ENCODE measurements at regions not wholly inside any gene's neighbourhood (a gene's known extent, or its start where the extent isn't known, plus 50 kb on each side); places are given as distances from the start of the nearest gene placed in this dataset.
A peak's percentile ranks its signal among the peaks of the same experiment; 100 is the strongest.

DNA sequence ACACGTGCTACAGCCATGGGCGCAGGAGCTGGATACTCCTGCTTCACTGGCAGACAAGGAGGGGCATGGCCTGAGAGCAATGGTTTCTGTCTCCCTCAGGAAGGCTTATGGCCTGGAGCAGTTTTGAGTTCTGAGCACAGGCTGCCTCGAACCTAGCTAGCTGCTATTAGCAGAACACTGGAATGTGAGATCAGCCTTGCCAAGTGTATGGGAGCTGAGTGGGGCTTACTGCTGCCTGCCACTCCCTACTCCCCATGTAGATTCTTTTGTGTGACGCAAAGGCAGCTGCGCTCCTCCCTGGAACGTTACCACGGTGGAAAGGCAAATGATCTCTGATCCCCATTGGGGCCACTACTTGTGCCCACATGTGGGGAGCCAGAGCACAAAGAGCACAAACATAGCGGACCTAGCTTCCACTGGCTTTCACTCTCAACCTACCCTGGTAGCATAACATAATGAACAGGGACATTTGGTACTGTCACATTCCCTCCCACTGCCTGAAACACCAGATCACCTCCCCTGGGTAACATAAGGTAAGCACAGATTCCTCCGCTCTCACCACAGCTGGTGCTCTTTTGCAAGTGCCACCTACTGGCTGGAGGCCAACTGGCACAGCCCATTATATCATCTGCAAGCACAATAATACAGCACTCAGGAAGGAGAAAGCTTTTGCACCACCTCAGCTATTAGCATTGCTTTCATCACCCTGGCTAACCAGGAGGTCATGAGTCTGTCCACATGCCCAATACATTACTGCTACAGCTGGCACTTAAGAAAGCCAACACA lies 84.6 kb upstream of the GUCY1A2 start:
- 39 to 54% methylated on average over 9 of the region's 9 CpGs for WGBS, 2 experiments (ENCODE audit: low coverage in 1 of 2, low lambda C conversion rate in 2 of 2, missing lambda C conversion rate in 2 of 2)
- H3K4me3 ChIP-seq, result no peak overlapping the region
- H3K9me2 ChIP-seq (ENCODE audit: insufficient read depth), result no peaks in the 10 kb centered on the region
- H3K27me3 ChIP-seq (replicated peaks; ENCODE audit: insufficient read depth), result no peaks in the 10 kb centered on the region
- H4K20me1 ChIP-seq (ENCODE audit: insufficient read depth), result no peaks in the 10 kb centered on the region
- no peak overlapping the region for H3K9ac ChIP-seq
- no peaks in the 10 kb centered on the region for H3K4me1 ChIP-seq (ENCODE audit: insufficient read depth)
- no peaks in the 10 kb centered on the region for H3K36me3 ChIP-seq (ENCODE audit: low read depth)
- in situ Hi-C loops (cut with MboI), result no loop called here
- no peak for DNase-seq
- TF ChIP-seq EZH2phosphoT487 (IDR thresholded peaks at IDR 0.05; ENCODE audit: insufficient read depth, low read depth) (no peak), EZH2 (IDR thresholded peaks at IDR 0.05; ENCODE audit: insufficient read depth, poor library complexity, severe bottlenecking) (no peak)
- H3K79me2 ChIP-seq (ENCODE audit: insufficient read depth), result no peaks in the 10 kb centered on the region
- H3K27ac ChIP-seq, result no peak overlapping the region
- H3F3A ChIP-seq (ENCODE audit: insufficient read depth), result no peaks in the 10 kb centered on the region
- no peaks in the 10 kb centered on the region for H3K9me3 ChIP-seq (ENCODE audit: low read depth)
- no peak overlapping the region for H3K4me2 ChIP-seq (ENCODE audit: unreplicated experiment)
- no peak overlapping the region for H2AFZ ChIP-seq

DNA sequence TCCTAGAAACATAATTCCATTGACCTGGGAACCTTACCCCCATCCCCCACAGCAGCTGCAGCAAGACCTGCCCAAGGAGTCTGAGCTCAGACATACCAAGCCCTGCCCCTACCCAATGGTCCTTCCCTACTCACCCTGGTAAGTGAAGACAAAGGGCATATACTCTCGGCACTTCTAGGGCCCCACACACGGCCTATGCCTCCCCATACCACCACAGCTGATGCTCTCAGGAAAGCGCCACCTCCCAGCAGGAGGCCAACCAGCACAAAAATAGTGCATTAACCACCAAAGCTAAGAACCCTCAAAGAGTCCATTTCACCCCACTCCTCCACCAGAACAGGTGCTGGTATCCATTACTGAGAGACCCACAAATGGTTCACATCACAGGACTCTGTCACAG lies 74.4 kb upstream of the GUCY1A2 start:
- Histone ChIP-seq H3K9ac (no peak overlapping the region), H3K4me3 (no peak overlapping the region), H4K20me1 (ENCODE audit: insufficient read depth) (no peaks in the 10 kb centered on the region), H3K4me2 (ENCODE audit: unreplicated experiment) (no peak overlapping the region), H3K9me3 (ENCODE audit: low read depth) (no peaks in the 10 kb centered on the region), H3K36me3 (ENCODE audit: low read depth) (no peaks in the 10 kb centered on the region), H3K27me3 (replicated peaks; ENCODE audit: insufficient read depth) (no peaks in the 10 kb centered on the region), H3K27ac (no peak overlapping the region), H3F3A (ENCODE audit: insufficient read depth) (no peaks in the 10 kb centered on the region), H3K79me2 (ENCODE audit: insufficient read depth) (no peaks in the 10 kb centered on the region), H3K9me2 (ENCODE audit: insufficient read depth) (no peaks in the 10 kb centered on the region), H2AFZ (no peak overlapping the region), H3K4me1 (ENCODE audit: insufficient read depth) (no peaks in the 10 kb centered on the region)
- no peak for DNase-seq
- TF ChIP-seq EZH2 (IDR thresholded peaks at IDR 0.05; ENCODE audit: insufficient read depth, poor library complexity, severe bottlenecking) (no peak), EZH2phosphoT487 (IDR thresholded peaks at IDR 0.05; ENCODE audit: insufficient read depth, low read depth) (no peak)
- in situ Hi-C loops (cut with MboI), result no loop called here
- 21 to 26% methylated on average over 3 of the region's 3 CpGs for WGBS, 2 experiments (ENCODE audit: low coverage in 1 of 2, low lambda C conversion rate in 2 of 2, missing lambda C conversion rate in 2 of 2)

DNA sequence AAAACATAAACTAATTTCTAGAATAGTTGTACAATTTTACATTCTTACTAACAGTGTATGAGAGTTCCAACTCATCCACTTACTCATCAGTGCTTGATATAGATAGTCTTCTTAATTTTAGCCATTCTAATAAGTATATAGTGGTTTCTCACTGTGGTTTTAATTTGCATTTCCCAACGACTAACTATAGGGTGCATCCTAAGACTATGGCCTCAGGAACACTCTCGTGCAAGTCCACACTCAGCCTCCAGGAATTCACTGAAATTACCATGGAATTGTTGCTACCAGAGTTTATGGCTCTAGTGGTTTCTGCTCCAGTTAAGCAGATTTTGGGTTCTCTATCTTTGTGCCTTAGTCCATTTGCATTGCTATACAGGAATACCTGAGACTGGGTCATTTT lies 60.1 kb upstream of the GUCY1A2 start:
- Histone ChIP-seq H3F3A (ENCODE audit: insufficient read depth) (no peaks in the 10 kb centered on the region; the same call in 1 of the 2 replicates), H3K27ac (no peak overlapping the region), H3K4me2 (ENCODE audit: unreplicated experiment) (no peak overlapping the region), H3K9ac (no peak overlapping the region), H2AFZ (no peak overlapping the region), H3K9me2 (ENCODE audit: insufficient read depth) (no peaks in the 10 kb centered on the region), H3K79me2 (ENCODE audit: insufficient read depth) (no peaks in the 10 kb centered on the region), H3K36me3 (ENCODE audit: low read depth) (no peaks in the 10 kb centered on the region), H3K4me3 (no peak overlapping the region), H3K4me1 (ENCODE audit: insufficient read depth) (no peaks in the 10 kb centered on the region), H3K9me3 (ENCODE audit: low read depth) (no peaks in the 10 kb centered on the region), H3K27me3 (replicated peaks; ENCODE audit: insufficient read depth) (0 out of 2 replicates have a peak, but pooled peaks cover 5% of the 10 kb centered on the region), H4K20me1 (ENCODE audit: insufficient read depth) (no peaks in the 10 kb centered on the region)
- WGBS, 2 experiments (ENCODE audit: low coverage in 1 of 2, low lambda C conversion rate in 2 of 2, missing lambda C conversion rate in 2 of 2), result 8% methylated on average over 2 of the region's 2 CpGs
- TF ChIP-seq EZH2 (IDR thresholded peaks at IDR 0.05; ENCODE audit: insufficient read depth, poor library complexity, severe bottlenecking), result no peak
- TF ChIP-seq EZH2phosphoT487 (IDR thresholded peaks at IDR 0.05; ENCODE audit: insufficient read depth, low read depth), result no peak
- in situ Hi-C loops (cut with MboI), result no loop called here
- DNase-seq, result peak; percentile 7

DNA sequence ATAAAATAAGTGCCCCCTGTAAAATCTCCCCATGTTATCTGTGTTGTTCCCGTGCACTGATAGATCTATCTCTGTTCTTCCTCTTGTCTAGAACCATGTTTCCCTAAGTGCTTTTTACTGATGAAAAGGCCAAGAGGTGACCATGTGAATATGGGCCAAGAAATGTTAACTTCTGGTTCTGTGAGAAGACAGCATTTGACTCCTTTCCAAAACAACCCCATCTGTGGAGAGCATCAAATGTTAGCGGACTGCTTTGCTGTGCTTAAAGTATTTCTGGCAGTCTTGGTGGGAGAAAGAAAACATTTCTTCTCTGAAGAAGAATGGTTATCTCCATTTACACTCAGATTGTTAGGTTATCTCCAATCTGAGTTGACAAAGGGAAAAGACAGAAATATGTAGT lies 58.6 kb upstream of the GUCY1A2 start:
- no peak overlapping the region for H3K4me2 ChIP-seq (ENCODE audit: unreplicated experiment)
- H3K4me1 ChIP-seq (ENCODE audit: insufficient read depth), result no peaks in the 10 kb centered on the region
- no peak for DNase-seq
- no peaks in the 10 kb centered on the region for H3K79me2 ChIP-seq (ENCODE audit: insufficient read depth)
- 0 out of 2 replicates have a peak, but pooled peaks cover 5% of the 10 kb centered on the region for H3K27me3 ChIP-seq (replicated peaks; ENCODE audit: insufficient read depth)
- no peaks in the 10 kb centered on the region for H3K36me3 ChIP-seq (ENCODE audit: low read depth)
- H3K4me3 ChIP-seq, result no peak overlapping the region
- no peak overlapping the region for H2AFZ ChIP-seq
- no peaks in the 10 kb centered on the region; the same call in 1 of the 2 replicates for H3F3A ChIP-seq (ENCODE audit: insufficient read depth)
- 26 to 33% methylated on average over 2 of the region's 2 CpGs for WGBS, 2 experiments (ENCODE audit: low coverage in 1 of 2, low lambda C conversion rate in 2 of 2, missing lambda C conversion rate in 2 of 2)
- no peaks in the 10 kb centered on the region for H4K20me1 ChIP-seq (ENCODE audit: insufficient read depth)
- in situ Hi-C loops (cut with MboI), result no loop called here
- no peak overlapping the region for H3K9ac ChIP-seq
- H3K27ac ChIP-seq, result no peak overlapping the region
- no peaks in the 10 kb centered on the region for H3K9me3 ChIP-seq (ENCODE audit: low read depth)
- H3K9me2 ChIP-seq (ENCODE audit: insufficient read depth), result no peaks in the 10 kb centered on the region
- TF ChIP-seq EZH2phosphoT487 (IDR thresholded peaks at IDR 0.05; ENCODE audit: insufficient read depth, low read depth), result no peak

DNA sequence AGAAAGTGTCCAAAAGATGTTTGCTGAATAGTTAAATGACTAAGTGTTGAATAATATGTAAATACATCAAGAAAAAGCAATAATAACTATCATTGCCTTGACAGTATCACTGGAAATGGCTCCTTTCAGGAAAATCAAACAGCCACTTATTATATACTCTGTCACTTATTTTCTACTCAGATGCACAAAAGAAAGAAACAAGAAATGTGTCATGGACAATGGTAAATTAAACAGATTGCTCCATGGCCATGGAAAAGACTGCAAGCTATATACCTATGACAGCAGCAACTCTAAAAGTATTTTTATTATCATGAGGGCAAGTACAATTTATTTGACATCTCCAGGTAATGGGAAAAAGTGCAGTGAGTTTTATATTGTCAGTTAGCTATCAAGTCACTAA lies 52.9 kb upstream of the GUCY1A2 start:
- Histone ChIP-seq H3K4me3 (no peak overlapping the region), H3K9me3 (ENCODE audit: low read depth) (no peaks in the 10 kb centered on the region), H3K9ac (no peak overlapping the region), H2AFZ (no peak overlapping the region), H4K20me1 (ENCODE audit: insufficient read depth) (no peaks in the 10 kb centered on the region), H3K27me3 (replicated peaks; ENCODE audit: insufficient read depth) (peaks cover 33% of the 10 kb centered on the region), H3K9me2 (ENCODE audit: insufficient read depth) (no peaks in the 10 kb centered on the region), H3K4me1 (ENCODE audit: insufficient read depth) (no peaks in the 10 kb centered on the region), H3K36me3 (ENCODE audit: low read depth) (no peaks in the 10 kb centered on the region), H3K4me2 (ENCODE audit: unreplicated experiment) (no peak overlapping the region), H3F3A (ENCODE audit: insufficient read depth) (no peaks in the 10 kb centered on the region), H3K27ac (no peak overlapping the region), H3K79me2 (ENCODE audit: insufficient read depth) (no peaks in the 10 kb centered on the region)
- no peak for TF ChIP-seq EZH2phosphoT487 (IDR thresholded peaks at IDR 0.05; ENCODE audit: insufficient read depth, low read depth)
- no peak for TF ChIP-seq EZH2 (IDR thresholded peaks at IDR 0.05; ENCODE audit: insufficient read depth, poor library complexity, severe bottlenecking)
- in situ Hi-C loops (cut with MboI), result no loop called here
- DNase-seq, result no peak
